RKO (cell line): ENCODE measurements at regions not wholly inside any gene's neighbourhood (a gene's known extent, or its start where the extent isn't known, plus 50 kb on each side); places are given as distances from the start of the nearest gene placed in this dataset.
"Not testable (repeated sequence)": the region's sequence is repeated elsewhere in the genome, so short reads cannot be mapped to it uniquely, and the experiment has no call there.

Source experiments
- DNase-seq: peaks from one replicate; pipeline ENCODE4 v3.0.0-alpha.2; 2016; ENCODE audit warnings: low spot score

- DNase-seq: peak; percentile 43
Measured at GRCh38 chr6:28658475-28659249, 133.0 kb downstream of the GPX5 start.

- peak; percentile 35 for DNase-seq
Measured at GRCh38 chr6:28659250-28659566, 133.5 kb downstream of the GPX5 start.

GRCh38 chr6:28661097-28661713, 135.5 kb downstream of the GPX5 start:
- no peak for DNase-seq

GRCh38 chr6:28664870-28665396, 139.3 kb downstream of the GPX5 start:
- no peak for DNase-seq

- peak; percentile 60 for DNase-seq
Measured at GRCh38 chr6:28673417-28673786, 147.7 kb downstream of the GPX5 start.

GRCh38 chr6:28673787-28674671, 148.3 kb downstream of the GPX5 start:
- peak; percentile 74 for DNase-seq

- no peak for DNase-seq
Measured at GRCh38 chr6:28675600-28675999, 149.9 kb downstream of the GPX5 start.

GRCh38 chr6:28682542-28682941, 156.9 kb downstream of the GPX5 start:
- no peak for DNase-seq

- DNase-seq: not testable (repeated sequence)
Measured at GRCh38 chr6:28682956-28683685, 157.4 kb downstream of the GPX5 start.

- peak; percentile 78 for DNase-seq
Measured at GRCh38 chr6:28683945-28684538, 158.4 kb downstream of the GPX5 start.

GRCh38 chr6:28685960-28686359, 160.3 kb downstream of the GPX5 start:
- peak; percentile 82 for DNase-seq

GRCh38 chr6:28686446-28687027, 160.9 kb downstream of the GPX5 start:
- peak; percentile 85 for DNase-seq

- DNase-seq: not testable (repeated sequence)
Measured at GRCh38 chr6:28687309-28687981, 161.8 kb downstream of the GPX5 start.

- not testable (repeated sequence) for DNase-seq
Measured at GRCh38 chr6:28691991-28692390, 166.3 kb downstream of the GPX5 start.

- DNase-seq: no peak
Measured at GRCh38 chr6:28693033-28693750, 167.5 kb downstream of the GPX5 start.

- DNase-seq: no peak
Measured at GRCh38 chr6:28693751-28694443, 168.2 kb downstream of the GPX5 start.

GRCh38 chr6:28695715-28696114, 170.0 kb downstream of the GPX5 start:
- no peak for DNase-seq

GRCh38 chr6:28696167-28696566, 170.5 kb downstream of the GPX5 start:
- no peak for DNase-seq

- no peak for DNase-seq
Measured at GRCh38 chr6:28696682-28697081, 171.0 kb downstream of the GPX5 start.
